UCSD-AML1 (cell line): ENCODE measurements at regions not wholly inside any gene's neighbourhood (a gene's known extent, or its start where the extent isn't known, plus 50 kb on each side); places are given as distances from the start of the nearest gene placed in this dataset.

Source experiments
- DNase-seq: peaks from one replicate; lab custom pipeline; 2025; ENCODE audit not compliant: unreplicated experiment; lab: John Stamatoyannopoulos, UW

- no peak for DNase-seq
Measured at GRCh38 chr6:139485742-139486475, 111.5 kb upstream of the CITED2 start.

GRCh38 chr6:139485185-139485584 lies 110.7 kb upstream of the CITED2 start:
- DNase-seq, result no peak

GRCh38 chr6:139483079-139483478 lies 108.6 kb upstream of the CITED2 start:
- peak; percentile 6 for DNase-seq

- no peak for DNase-seq
Measured at GRCh38 chr6:139482287-139482686, 107.8 kb upstream of the CITED2 start.

- DNase-seq, result no peak
Measured at GRCh38 chr6:139480356-139481165, 106.1 kb upstream of the CITED2 start.

GRCh38 chr6:139479433-139480222 lies 105.2 kb upstream of the CITED2 start:
- DNase-seq, result no peak

GRCh38 chr6:139475646-139476045 lies 101.2 kb upstream of the CITED2 start:
- no peak for DNase-seq

- DNase-seq, result no peak
Measured at GRCh38 chr6:139475241-139475640, 100.8 kb upstream of the CITED2 start.

GRCh38 chr6:139474145-139475108 lies 100.0 kb upstream of the CITED2 start:
- DNase-seq, result peak; percentile 7

- DNase-seq, result no peak
Measured at GRCh38 chr6:139473731-139474130, 99.3 kb upstream of the CITED2 start.

- DNase-seq, result no peak
Measured at GRCh38 chr6:139473231-139473701, 98.8 kb upstream of the CITED2 start.

GRCh38 chr6:139472351-139473015 lies 98.0 kb upstream of the CITED2 start:
- no peak for DNase-seq

- no peak for DNase-seq
Measured at GRCh38 chr6:139470997-139471396, 96.5 kb upstream of the CITED2 start.

GRCh38 chr6:139468178-139468819 lies 93.9 kb upstream of the CITED2 start:
- DNase-seq, result no peak

GRCh38 chr6:139457476-139457875 lies 83.0 kb upstream of the CITED2 start:
- DNase-seq, result no peak

- DNase-seq, result no peak
Measured at GRCh38 chr6:139452148-139452876, 77.9 kb upstream of the CITED2 start.

GRCh38 chr6:139449611-139450000 lies 75.2 kb upstream of the CITED2 start:
- no peak for DNase-seq

- no peak for DNase-seq
Measured at GRCh38 chr6:139448998-139449610, 74.7 kb upstream of the CITED2 start.
